Astrocyte (in vitro differentiated cells and primary cell): ENCODE measurements at regions not wholly inside any gene's neighbourhood (a gene's known extent, or its start where the extent isn't known, plus 50 kb on each side); places are given as distances from the start of the nearest gene placed in this dataset.

Source experiments
- EZH2 ChIP-seq: IDR thresholded peaks from 2 replicates; pipeline ENCODE4 v1.6.1; 2012; ENCODE audit warnings: mild to moderate bottlenecking, low read length, inconsistent platforms; ENCODE audit not compliant: insufficient read depth
- TF ChIP-seq, protein P1 (sequence below): IDR thresholded peaks from 2 replicates; pipeline ENCODE4 v1.5.1; 2011; ENCODE audit warnings: low read depth, mild to moderate bottlenecking, inconsistent platforms, low read length, moderate library complexity; ENCODE audit not compliant: insufficient read depth

DNA sequence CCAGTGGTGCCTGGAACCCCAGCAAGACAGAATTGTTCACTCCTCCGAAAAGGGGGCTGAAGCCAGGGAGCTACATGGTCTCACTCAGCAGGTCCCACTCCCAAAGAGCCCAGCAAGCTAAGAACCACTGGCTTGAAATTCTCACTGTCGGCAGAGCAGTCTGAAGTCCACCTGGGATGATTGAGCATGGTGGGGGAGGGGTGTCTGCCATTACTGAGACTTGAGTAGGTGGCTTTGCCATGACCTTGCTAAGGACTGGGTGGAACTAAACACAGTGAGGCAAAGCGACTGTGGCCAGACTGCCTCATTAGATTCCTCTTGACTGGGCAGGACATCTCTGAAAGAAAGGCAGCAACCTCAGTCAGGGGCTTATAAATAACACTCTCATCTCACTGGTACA is 122.6 kb upstream of the ZC4H2 start:
- TF ChIP-seq, protein P1, sequence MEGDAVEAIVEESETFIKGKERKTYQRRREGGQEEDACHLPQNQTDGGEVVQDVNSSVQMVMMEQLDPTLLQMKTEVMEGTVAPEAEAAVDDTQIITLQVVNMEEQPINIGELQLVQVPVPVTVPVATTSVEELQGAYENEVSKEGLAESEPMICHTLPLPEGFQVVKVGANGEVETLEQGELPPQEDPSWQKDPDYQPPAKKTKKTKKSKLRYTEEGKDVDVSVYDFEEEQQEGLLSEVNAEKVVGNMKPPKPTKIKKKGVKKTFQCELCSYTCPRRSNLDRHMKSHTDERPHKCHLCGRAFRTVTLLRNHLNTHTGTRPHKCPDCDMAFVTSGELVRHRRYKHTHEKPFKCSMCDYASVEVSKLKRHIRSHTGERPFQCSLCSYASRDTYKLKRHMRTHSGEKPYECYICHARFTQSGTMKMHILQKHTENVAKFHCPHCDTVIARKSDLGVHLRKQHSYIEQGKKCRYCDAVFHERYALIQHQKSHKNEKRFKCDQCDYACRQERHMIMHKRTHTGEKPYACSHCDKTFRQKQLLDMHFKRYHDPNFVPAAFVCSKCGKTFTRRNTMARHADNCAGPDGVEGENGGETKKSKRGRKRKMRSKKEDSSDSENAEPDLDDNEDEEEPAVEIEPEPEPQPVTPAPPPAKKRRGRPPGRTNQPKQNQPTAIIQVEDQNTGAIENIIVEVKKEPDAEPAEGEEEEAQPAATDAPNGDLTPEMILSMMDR: no peak
- TF ChIP-seq EZH2: no peak
